Neural progenitor cell (in vitro differentiated cells): ENCODE measurements at regions not wholly inside any gene's neighbourhood (a gene's known extent, or its start where the extent isn't known, plus 50 kb on each side); places are given as distances from the start of the nearest gene placed in this dataset.
A peak's percentile ranks its signal among the peaks of the same experiment; 100 is the strongest.
"Not testable (repeated sequence)": the region's sequence is repeated elsewhere in the genome, so short reads cannot be mapped to it uniquely, and the experiment has no call there.

Experiments
- DNase-seq: peaks from one replicate; pipeline ENCODE4 v3.0.0-alpha.2; 2016; ENCODE audit warnings: low spot score
- H2AFZ ChIP-seq: fragments of 200-600 bp; sonication (generic); replicated peaks from 2 replicates; pipeline ENCODE4 v1.6.1; 2016; ENCODE audit warnings: antibody characterized with exemption
- H3F3A ChIP-seq: fragments of 200-600 bp; sonication (generic); 2 replicates; pipeline ENCODE4 v1.6.1; 2016; ENCODE audit warnings: antibody characterized with exemption, low read depth
- H3K27ac ChIP-seq: fragments of 200-600 bp; sonication (generic); 2 replicates; pipeline ENCODE4 v1.5.1; 2016; ENCODE audit warnings: mild to moderate bottlenecking
- H3K27me3 ChIP-seq: fragments of 200-600 bp; sonication (generic); 2 replicates; pipeline ENCODE4 v1.6.1; 2016; ENCODE audit warnings: mild to moderate bottlenecking, moderate library complexity
- H3K36me3 ChIP-seq: fragments of 200-600 bp; sonication (generic); 2 replicates; pipeline ENCODE4 v1.5.1; 2016
- H3K4me1 ChIP-seq: fragments of 200-600 bp; sonication (generic); 2 replicates; pipeline ENCODE4 v1.6.1; 2016; ENCODE audit warnings: mixed run types
- H3K4me2 ChIP-seq: fragments of 200-600 bp; sonication (generic); 2 replicates; pipeline ENCODE4 v1.6.1; 2016
- H3K4me3 ChIP-seq: fragments of 200-600 bp; sonication (generic); 2 replicates; pipeline ENCODE4 v1.5.1; 2016
- H3K79me2 ChIP-seq: fragments of 200-600 bp; sonication (generic); 2 replicates; pipeline ENCODE4 v1.6.1; 2016; ENCODE audit warnings: low read depth
- H3K9ac ChIP-seq: fragments of 200-600 bp; sonication (generic); 2 replicates; pipeline ENCODE4 v1.6.1; 2016
- H3K9me3 ChIP-seq: fragments of 200-600 bp; sonication (generic); 2 replicates; pipeline ENCODE4 v1.5.1; 2016; ENCODE audit warnings: low read depth
- H4K20me1 ChIP-seq: fragments of 200-600 bp; sonication (generic); 2 replicates; pipeline ENCODE4 v1.6.1; 2016; ENCODE audit warnings: low read depth
- H3K27ac Mint-ChIP-seq: 3 replicates; pipeline ENCODE4 v1.8.0; 2021; ENCODE audit warnings: mixed read lengths
- H3K27me3 Mint-ChIP-seq: 2 replicates; pipeline ENCODE4 v1.8.0; 2022; ENCODE audit warnings: low read depth, mild to moderate bottlenecking, inconsistent platforms, moderate library complexity, mixed read lengths; ENCODE audit not compliant: insufficient read depth
- H3K36me3 Mint-ChIP-seq: 3 replicates; pipeline ENCODE4 v1.8.0; 2021; ENCODE audit warnings: mixed read lengths
- H3K4me1 Mint-ChIP-seq: 3 replicates; pipeline ENCODE4 v1.8.0; 2021; ENCODE audit warnings: mixed read lengths
- H3K4me3 Mint-ChIP-seq: 3 replicates; pipeline ENCODE4 v1.8.0; 2021; ENCODE audit warnings: mild to moderate bottlenecking, moderate library complexity, mixed read lengths
- H3K9me3 Mint-ChIP-seq: 3 replicates; pipeline ENCODE4 v1.8.0; 2020; ENCODE audit warnings: mixed read lengths
- CTCF ChIP-seq: fragments of 200-600 bp; sonication (generic); IDR thresholded peaks from 2 replicates; pipeline ENCODE4 v1.5.1; 2017; ENCODE audit warnings: antibody characterized with exemption, mild to moderate bottlenecking

- H3K27me3 ChIP-seq, H3K36me3 Mint-ChIP-seq, H3K4me3 Mint-ChIP-seq, H3K9ac ChIP-seq, H3K27ac ChIP-seq, H3K4me1 Mint-ChIP-seq, H3F3A ChIP-seq, H3K4me2 ChIP-seq, H3K4me1 ChIP-seq, H3K9me3 ChIP-seq, H3K27me3 Mint-ChIP-seq, H3K36me3 ChIP-seq, DNase-seq, H2AFZ ChIP-seq, H3K27ac Mint-ChIP-seq, H3K4me3 ChIP-seq, H3K79me2 ChIP-seq, H4K20me1 ChIP-seq: not testable (repeated sequence)
- peaks cover 15% of the 10 kb centered on the region for H3K9me3 Mint-ChIP-seq
Observed at GRCh38 chr3:75474530-75474929, 189.6 kb upstream of the FRG2C start.

- not testable (repeated sequence) for H3K4me3 ChIP-seq, H4K20me1 ChIP-seq, H3K4me1 ChIP-seq, H3K4me2 ChIP-seq, H3K36me3 ChIP-seq, H3K9ac ChIP-seq, H3K27ac Mint-ChIP-seq, H3K36me3 Mint-ChIP-seq, H3K27me3 Mint-ChIP-seq, H3K4me3 Mint-ChIP-seq, H2AFZ ChIP-seq, H3K79me2 ChIP-seq, H3K27me3 ChIP-seq, H3K27ac ChIP-seq, H3F3A ChIP-seq, H3K9me3 Mint-ChIP-seq, H3K9me3 ChIP-seq, DNase-seq
- peaks cover 11% of the 10 kb centered on the region for H3K4me1 Mint-ChIP-seq
Observed at GRCh38 chr3:75496600-75496999, 167.5 kb upstream of the FRG2C start.

- not testable (repeated sequence) for H4K20me1 ChIP-seq, H3K27me3 Mint-ChIP-seq, DNase-seq, H3K9me3 Mint-ChIP-seq, H3K4me3 ChIP-seq, H3K79me2 ChIP-seq, H3K27me3 ChIP-seq, H3K36me3 Mint-ChIP-seq, H3K9me3 ChIP-seq, H3K4me2 ChIP-seq, H3F3A ChIP-seq, H3K36me3 ChIP-seq, H2AFZ ChIP-seq, H3K4me3 Mint-ChIP-seq, H3K9ac ChIP-seq, H3K27ac ChIP-seq
- H3K4me1 ChIP-seq, result peaks cover 16% of the 10 kb centered on the region
- Mint-ChIP-seq H3K4me1 (peaks cover 48% of the 10 kb centered on the region), H3K27ac (peak overlapping the region; percentile 22)
Observed at GRCh38 chr3:75500357-75500756, 163.8 kb upstream of the FRG2C start.

- not testable (repeated sequence) for H4K20me1 ChIP-seq, H3K27me3 ChIP-seq, DNase-seq, H3K27me3 Mint-ChIP-seq, H3F3A ChIP-seq, H3K36me3 Mint-ChIP-seq, H3K9ac ChIP-seq, H2AFZ ChIP-seq, H3K4me3 ChIP-seq, H3K79me2 ChIP-seq, H3K9me3 ChIP-seq, H3K27ac ChIP-seq, H3K36me3 ChIP-seq, H3K9me3 Mint-ChIP-seq
- Mint-ChIP-seq H3K27ac (peak overlapping the region; percentile 92), H3K4me1 (peaks cover 53% of the 10 kb centered on the region), H3K4me3 (peak overlapping the region; percentile 38)
- H3K4me1 ChIP-seq, result peaks cover 16% of the 10 kb centered on the region
- H3K4me2 ChIP-seq, result peak overlapping the region; percentile 60
Observed at GRCh38 chr3:75502171-75502570, 162.0 kb upstream of the FRG2C start.

- H3K27ac ChIP-seq, H4K20me1 ChIP-seq, H3K9ac ChIP-seq, H3K36me3 ChIP-seq, H3K9me3 ChIP-seq, H3K79me2 ChIP-seq, H3K27me3 Mint-ChIP-seq, H3K36me3 Mint-ChIP-seq, H3F3A ChIP-seq, H3K27me3 ChIP-seq, H3K9me3 Mint-ChIP-seq: not testable (repeated sequence)
- Mint-ChIP-seq H3K27ac (peak overlapping the region; percentile 92), H3K4me3 (peak overlapping the region; percentile 38), H3K4me1 (peaks cover 55% of the 10 kb centered on the region)
- peak; percentile 55 for DNase-seq
- Histone ChIP-seq H3K4me1 (peaks cover 16% of the 10 kb centered on the region), H3K4me2 (peak overlapping the region; percentile 60), H2AFZ (peak overlapping the region; percentile 80), H3K4me3 (peak overlapping the region; percentile 19)
- TF ChIP-seq CTCF, result peak; percentile 26
Observed at GRCh38 chr3:75502769-75503756, 161.1 kb upstream of the FRG2C start.
